AG04449 (cell line): ENCODE measurements at regions not wholly inside any gene's neighbourhood (a gene's known extent, or its start where the extent isn't known, plus 50 kb on each side); places are given as distances from the start of the nearest gene placed in this dataset.
A peak's percentile ranks its signal among the peaks of the same experiment; 100 is the strongest.

Experiments
- CTCF ChIA-PET: fragments of 350-600 bp; formaldehyde crosslinking; extraction: SDS; loops from one replicate; lab custom pipeline; 2021; ENCODE audit warnings: antibody characterized with exemption; lab: Yijun Ruan, JAX
- POLR2A ChIA-PET: fragments of 400-600, 350-600 bp; formaldehyde crosslinking; extraction: SDS; loops from one replicate; lab custom pipeline; 2020; ENCODE audit warnings: antibody characterized with exemption, inconsistent platforms; lab: Yijun Ruan, JAX
- DNase-seq: peaks from one replicate; pipeline ENCODE4 v3.0.0-alpha.2; 2010; ENCODE audit warnings: low read depth, low spot score
- H3K4me3 ChIP-seq: 2 replicates; pipeline ENCODE4 v1.5.1; 2011; ENCODE audit warnings: low read depth, mild to moderate bottlenecking, control low read depth, low read length
- CTCF ChIP-seq: IDR thresholded peaks from one replicate; pipeline ENCODE4 v1.5.1; 2011; ENCODE audit warnings: mild to moderate bottlenecking, moderate library complexity, low read length, control low read depth, inconsistent platforms; ENCODE audit not compliant: insufficient read depth; ENCODE audit errors: missing control alignments

DNA sequence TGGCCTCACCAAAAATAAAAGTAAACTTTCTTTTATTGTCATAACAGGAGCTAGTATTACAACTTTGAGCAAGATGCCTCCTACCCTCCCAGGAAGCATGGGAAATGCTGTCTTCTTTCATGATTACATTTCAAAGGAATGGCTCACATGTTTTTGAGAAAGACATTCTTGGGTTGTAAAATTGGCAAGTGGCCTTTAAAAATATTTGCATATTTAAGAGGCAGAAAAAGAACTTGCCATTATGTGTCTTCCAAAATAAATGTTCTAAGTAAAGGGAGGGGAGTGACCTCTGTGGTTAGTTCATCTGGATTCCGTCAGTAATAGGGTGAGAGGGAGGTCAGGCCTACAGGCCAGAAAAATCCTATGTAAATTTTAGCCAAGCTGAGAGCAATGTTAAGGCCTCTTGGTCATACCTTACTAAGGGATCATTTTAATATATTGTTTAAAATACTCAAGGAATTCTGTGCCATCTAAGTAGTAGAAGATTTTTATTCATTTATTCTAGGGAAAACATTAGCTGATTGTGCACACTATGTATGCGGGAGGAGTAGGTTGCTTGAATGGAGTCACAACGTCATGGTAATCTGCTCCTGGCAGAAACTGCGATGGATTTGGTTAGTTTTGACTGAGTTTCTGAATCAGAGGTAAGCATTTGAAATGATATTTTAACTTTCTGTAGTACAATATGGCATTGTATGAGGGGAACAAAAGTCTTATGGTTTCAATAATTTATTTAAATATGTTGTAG lies 1485.7 kb upstream of the CDH9 start:
- no peak overlapping the region for H3K4me3 ChIP-seq
- ChIA-PET CTCF (no interaction called here), POLR2A (no interaction called here)
- TF ChIP-seq CTCF = no peak
- peak; percentile 75 for DNase-seq

- no peak for DNase-seq
- ChIA-PET CTCF (no interaction called here), POLR2A (no interaction called here)
- no peak for TF ChIP-seq CTCF
- no peak overlapping the region for H3K4me3 ChIP-seq
Observed at GRCh38 chr5:28523416-28523815, 1485.0 kb upstream of the CDH9 start.

GRCh38 chr5:28517691-28518090 lies 1479.3 kb upstream of the CDH9 start:
- CTCF ChIA-PET = no interaction called here
- TF ChIP-seq CTCF = no peak

DNA sequence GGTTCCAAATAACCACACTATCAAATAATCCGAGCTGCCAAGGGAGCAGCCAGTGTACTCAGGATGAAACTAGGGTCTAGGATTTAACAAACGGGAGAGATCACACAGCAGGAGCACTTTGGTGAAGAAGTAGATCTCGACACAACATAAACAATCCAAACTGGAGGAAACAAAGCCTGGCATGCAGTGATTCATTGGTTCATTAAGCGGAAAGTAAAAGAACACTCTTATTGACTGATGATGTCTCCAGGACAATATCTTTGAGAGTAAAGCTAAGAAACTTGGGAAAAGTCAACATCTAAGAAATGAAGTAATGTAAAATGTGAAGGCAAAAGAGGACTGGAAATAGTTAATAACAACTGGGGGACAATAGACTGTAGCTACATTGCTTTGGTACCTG lies 1478.3 kb upstream of the CDH9 start:
- ChIA-PET POLR2A (no interaction called here), CTCF (no interaction called here)
- TF ChIP-seq CTCF = no peak
- H3K4me3 ChIP-seq = no peak overlapping the region
- no peak for DNase-seq

More at GRCh38 chr5:28517691-28518090, 1479.3 kb upstream of the CDH9 start:
- DNase-seq = no peak
- POLR2A ChIA-PET = no interaction called here
- H3K4me3 ChIP-seq = no peak overlapping the region

DNA sequence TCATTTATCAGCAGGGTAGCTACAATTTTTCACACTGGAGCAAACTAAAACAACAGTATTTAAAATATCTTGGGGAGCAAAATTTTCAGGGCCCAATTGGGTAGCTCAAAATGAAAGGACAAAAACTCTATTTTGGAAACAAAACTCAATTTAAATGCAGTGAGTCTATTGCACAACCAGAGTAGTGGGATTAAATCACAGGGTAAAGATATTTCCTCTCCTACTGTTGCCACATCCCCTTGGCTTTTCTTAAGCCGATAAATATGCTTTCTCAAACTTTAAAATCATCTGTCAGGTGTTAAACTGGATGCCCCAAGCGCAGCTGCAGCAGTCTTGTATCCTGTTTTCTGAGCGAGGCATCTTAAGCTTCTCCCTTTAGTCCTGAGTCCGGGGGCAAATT lies 1474.3 kb upstream of the CDH9 start:
- no peak for TF ChIP-seq CTCF
- no peak overlapping the region for H3K4me3 ChIP-seq
- DNase-seq = no peak
- POLR2A ChIA-PET = no interaction called here
- CTCF ChIA-PET = no interaction called here

DNA sequence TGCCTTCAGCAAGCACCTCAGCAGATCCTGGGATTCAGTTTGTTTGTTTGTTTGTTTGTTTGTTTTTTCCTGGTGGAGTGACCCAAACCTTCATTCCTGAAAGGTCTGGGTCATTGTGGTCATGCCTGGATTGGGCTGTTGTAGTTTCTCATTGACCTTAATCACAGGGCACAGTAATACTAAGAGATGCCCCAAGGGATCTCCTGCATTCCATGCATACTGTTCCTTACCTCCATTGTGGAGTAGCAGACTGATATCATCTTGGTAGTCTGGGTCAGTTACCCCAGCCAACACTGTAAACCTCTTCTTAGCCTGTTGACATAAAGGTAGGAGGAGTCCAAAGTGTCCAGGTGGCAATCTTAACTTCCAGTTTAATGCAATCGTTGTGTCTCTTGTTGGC lies 1466.7 kb upstream of the CDH9 start:
- no peak for DNase-seq
- CTCF ChIA-PET = no interaction called here
- no peak overlapping the region for H3K4me3 ChIP-seq
- POLR2A ChIA-PET = no interaction called here
- TF ChIP-seq CTCF = no peak
